ENCODE measurements at regions not wholly inside any gene's neighbourhood (a gene's known extent, or its start where the extent isn't known, plus 50 kb on each side); places are given as distances from the start of the nearest gene placed in this dataset.
"Not testable (repeated sequence)": the region's sequence is repeated elsewhere in the genome, so short reads cannot be mapped to it uniquely, and the experiment has no call there.

GRCh38 chr9:67708109-67708508 lies 150.6 kb upstream of the ANKRD20A1 start:
- not testable (repeated sequence) for H3K36me3 Mint-ChIP-seq, H3K9me3 Mint-ChIP-seq, H3K4me3 Mint-ChIP-seq, H3K4me1 Mint-ChIP-seq, H3K27me3 Mint-ChIP-seq, H3K27ac Mint-ChIP-seq

GRCh38 chr9:67711429-67711828 lies 147.3 kb upstream of the ANKRD20A1 start:
- H3K9me3 Mint-ChIP-seq, H3K4me1 Mint-ChIP-seq, H3K4me3 Mint-ChIP-seq, H3K36me3 Mint-ChIP-seq, H3K27ac Mint-ChIP-seq, H3K27me3 Mint-ChIP-seq: not testable (repeated sequence)

GRCh38 chr9:67711931-67712330 lies 146.8 kb upstream of the ANKRD20A1 start:
- H3K9me3 Mint-ChIP-seq, H3K36me3 Mint-ChIP-seq, H3K27ac Mint-ChIP-seq, H3K4me1 Mint-ChIP-seq, H3K27me3 Mint-ChIP-seq, H3K4me3 Mint-ChIP-seq: not testable (repeated sequence)

- not testable (repeated sequence) for H3K27ac Mint-ChIP-seq, H3K27me3 Mint-ChIP-seq, H3K4me1 Mint-ChIP-seq, H3K9me3 Mint-ChIP-seq, H3K36me3 Mint-ChIP-seq, H3K4me3 Mint-ChIP-seq
These were observed 145.8 kb upstream of the ANKRD20A1 start for GRCh38 chr9:67712956-67713355.

- not testable (repeated sequence) for H3K36me3 Mint-ChIP-seq, H3K27me3 Mint-ChIP-seq, H3K4me3 Mint-ChIP-seq, H3K27ac Mint-ChIP-seq, H3K9me3 Mint-ChIP-seq, H3K4me1 Mint-ChIP-seq
These were observed 140.8 kb upstream of the ANKRD20A1 start for GRCh38 chr9:67717830-67718388.

GRCh38 chr9:67720491-67720890 lies 138.2 kb upstream of the ANKRD20A1 start:
- H3K4me3 Mint-ChIP-seq, H3K36me3 Mint-ChIP-seq, H3K9me3 Mint-ChIP-seq, H3K4me1 Mint-ChIP-seq, H3K27ac Mint-ChIP-seq, H3K27me3 Mint-ChIP-seq: not testable (repeated sequence)

GRCh38 chr9:67722460-67723090 lies 136.2 kb upstream of the ANKRD20A1 start:
- not testable (repeated sequence) for H3K9me3 Mint-ChIP-seq, H3K4me3 Mint-ChIP-seq, H3K4me1 Mint-ChIP-seq, H3K27ac Mint-ChIP-seq, H3K27me3 Mint-ChIP-seq, H3K36me3 Mint-ChIP-seq

- H3K4me1 Mint-ChIP-seq, H3K27ac Mint-ChIP-seq, H3K9me3 Mint-ChIP-seq, H3K36me3 Mint-ChIP-seq, H3K27me3 Mint-ChIP-seq: not testable (repeated sequence)
- H3K4me3 Mint-ChIP-seq = peak overlapping the region; percentile 62
These were observed 135.5 kb upstream of the ANKRD20A1 start for GRCh38 chr9:67723185-67723584.

- not testable (repeated sequence) for H3K4me3 Mint-ChIP-seq, H3K4me1 Mint-ChIP-seq, H3K36me3 Mint-ChIP-seq, H3K27ac Mint-ChIP-seq, H3K9me3 Mint-ChIP-seq, H3K27me3 Mint-ChIP-seq
These were observed 133.8 kb upstream of the ANKRD20A1 start for GRCh38 chr9:67724885-67725284.

GRCh38 chr9:67726213-67726988 lies 132.3 kb upstream of the ANKRD20A1 start:
- not testable (repeated sequence) for H3K27ac Mint-ChIP-seq, H3K4me1 Mint-ChIP-seq, H3K36me3 Mint-ChIP-seq, H3K9me3 Mint-ChIP-seq, H3K4me3 Mint-ChIP-seq, H3K27me3 Mint-ChIP-seq

- not testable (repeated sequence) for H3K27ac Mint-ChIP-seq, H3K36me3 Mint-ChIP-seq, H3K4me3 Mint-ChIP-seq, H3K4me1 Mint-ChIP-seq, H3K27me3 Mint-ChIP-seq, H3K9me3 Mint-ChIP-seq
These were observed 95.6 kb upstream of the ANKRD20A1 start for GRCh38 chr9:67763133-67763532.

- H3K4me3 Mint-ChIP-seq, H3K27ac Mint-ChIP-seq, H3K9me3 Mint-ChIP-seq, H3K4me1 Mint-ChIP-seq, H3K36me3 Mint-ChIP-seq, H3K27me3 Mint-ChIP-seq: not testable (repeated sequence)
These were observed 86.9 kb upstream of the ANKRD20A1 start for GRCh38 chr9:67771807-67772206.

GRCh38 chr9:67800170-67800569 lies 58.6 kb upstream of the ANKRD20A1 start:
- not testable (repeated sequence) for H3K27me3 Mint-ChIP-seq, H3K4me3 Mint-ChIP-seq, H3K36me3 Mint-ChIP-seq, H3K9me3 Mint-ChIP-seq, H3K4me1 Mint-ChIP-seq, H3K27ac Mint-ChIP-seq

Measured in activated naive CD4-positive, alpha-beta T cell treated with anti-CD3 and anti-CD28 coated beads, Interleukin-2, amount 50 U/mL, for 24 hours (primary cell).